Skeletal muscle tissue (tissue), 3 donors: ENCODE measurements at regions not wholly inside any gene's neighbourhood (a gene's known extent, or its start where the extent isn't known, plus 50 kb on each side); places are given as distances from the start of the nearest gene placed in this dataset.

Experiments used
- H3K27ac ChIP-seq: one replicate; pipeline ENCODE4 v1.7.0; 2013; ENCODE audit warnings: mild to moderate bottlenecking, low read depth, low read length, inconsistent platforms
- H3K27me3 ChIP-seq, 3 donors: one replicate each; pipeline ENCODE4 v1.7.0; 2013; ENCODE audit warnings: low read length in 3 of 3; ENCODE audit not compliant: control insufficient read depth in 3 of 3, insufficient read depth in 3 of 3
- H3K36me3 ChIP-seq, 3 donors: one replicate each; pipeline ENCODE4 v1.7.0; 2013; ENCODE audit warnings: low read length in 3 of 3; ENCODE audit not compliant: control insufficient read depth in 3 of 3, insufficient read depth in 3 of 3
- H3K4me1 ChIP-seq, 3 donors: one replicate each; pipeline ENCODE4 v1.7.0; 2013; ENCODE audit warnings: low read length in 3 of 3, mild to moderate bottlenecking in 3 of 3; ENCODE audit not compliant: control insufficient read depth in 3 of 3, insufficient read depth in 3 of 3
- H3K4me3 ChIP-seq, 3 donors: one replicate each; pipeline ENCODE4 v1.7.0; 2013; ENCODE audit warnings: low read length in 3 of 3
- H3K9ac ChIP-seq, 3 donors: one replicate each; pipeline ENCODE4 v1.7.0; 2013; ENCODE audit warnings: low read length in 3 of 3, mild to moderate bottlenecking in 3 of 3, moderate library complexity in 2 of 3, low read depth in 1 of 3
- H3K9me3 ChIP-seq, 3 donors: one replicate each; pipeline ENCODE4 v1.7.0; 2013; ENCODE audit warnings: low read length in 3 of 3; ENCODE audit not compliant: control insufficient read depth in 3 of 3
- donor health status: Osteomylitis.

DNA sequence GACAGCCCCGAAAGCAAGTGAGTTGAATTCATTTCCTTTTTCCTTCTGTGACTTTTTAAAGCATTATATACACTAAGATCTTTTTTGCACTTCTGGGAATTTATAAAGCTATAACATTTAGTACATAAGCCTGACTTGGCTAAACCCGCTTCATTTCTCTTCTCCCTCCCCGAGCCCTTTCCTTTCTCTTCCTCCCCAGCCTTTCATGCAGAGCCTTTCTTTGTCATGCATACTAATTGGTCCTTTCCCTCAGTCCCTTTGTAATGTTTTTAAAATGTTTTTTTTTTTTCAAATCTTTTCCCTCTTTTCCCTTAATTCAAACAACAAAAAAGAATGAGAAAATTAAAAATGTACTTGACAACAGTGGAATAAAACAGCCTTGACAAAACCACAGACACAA lies 246.4 kb downstream of the PSAT1 start:
- no peak overlapping the region for H3K27ac ChIP-seq
- peaks cover 5 to 15% (median 12%) of the 10 kb centered on the region in 3 donors for H3K4me1 ChIP-seq
- H3K27me3 ChIP-seq, result peaks cover 0 to 3% (median 0%) of the 10 kb centered on the region in 3 donors
- H3K4me3 ChIP-seq, result no peak overlapping the region
- H3K9me3 ChIP-seq, result no peaks in the 10 kb centered on the region
- H3K36me3 ChIP-seq, result no peaks in the 10 kb centered on the region
- H3K9ac ChIP-seq, result no peak overlapping the region

DNA sequence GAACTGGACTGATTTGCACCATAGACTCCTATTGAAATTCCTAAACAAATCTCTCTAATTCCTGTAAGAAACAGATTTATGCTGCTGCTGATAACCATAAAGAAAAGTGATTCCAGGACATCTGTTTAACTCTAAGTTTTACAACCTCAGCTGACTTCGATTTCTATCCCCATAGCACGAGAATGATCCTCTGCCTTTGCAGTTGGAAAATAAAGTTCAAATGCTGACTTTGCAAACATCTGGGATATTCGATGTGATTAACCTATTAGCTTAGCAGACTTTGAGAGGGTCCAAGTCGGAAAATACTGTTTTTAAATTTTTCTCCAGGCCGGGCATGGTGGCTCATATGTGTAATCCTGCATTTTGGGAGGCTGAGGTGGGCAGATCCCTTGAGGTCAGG lies 247.3 kb downstream of the PSAT1 start:
- Histone ChIP-seq H3K4me1 (peaks cover 5 to 16% (median 9%) of the 10 kb centered on the region in 3 donors), H3K4me3 (no peak overlapping the region), H3K27ac (no peak overlapping the region), H3K36me3 (no peaks in the 10 kb centered on the region), H3K9ac (no peak overlapping the region), H3K9me3 (no peaks in the 10 kb centered on the region), H3K27me3 (peaks cover 0 to 3% (median 0%) of the 10 kb centered on the region in 3 donors)

GRCh38 chr9:78547831-78548230 lies 250.9 kb downstream of the PSAT1 start:
- no peaks in the 10 kb centered on the region for H3K9me3 ChIP-seq
- H3K4me1 ChIP-seq, result peaks cover 0 to 5% (median 0%) of the 10 kb centered on the region in 3 donors
- H3K27ac ChIP-seq, result no peak overlapping the region
- H3K36me3 ChIP-seq, result no peaks in the 10 kb centered on the region
- no peak overlapping the region for H3K9ac ChIP-seq
- H3K4me3 ChIP-seq, result no peak overlapping the region
- peaks cover 0 to 3% (median 0%) of the 10 kb centered on the region in 3 donors for H3K27me3 ChIP-seq

GRCh38 chr9:78548670-78549069 lies 251.7 kb downstream of the PSAT1 start:
- H3K4me3 ChIP-seq, result no peak overlapping the region
- H3K9ac ChIP-seq, result no peak overlapping the region
- no peaks in the 10 kb centered on the region for H3K9me3 ChIP-seq
- peaks cover 0 to 5% (median 0%) of the 10 kb centered on the region in 3 donors for H3K4me1 ChIP-seq
- H3K36me3 ChIP-seq, result no peaks in the 10 kb centered on the region
- peaks cover 0 to 3% (median 0%) of the 10 kb centered on the region in 3 donors for H3K27me3 ChIP-seq
- H3K27ac ChIP-seq, result no peak overlapping the region

DNA sequence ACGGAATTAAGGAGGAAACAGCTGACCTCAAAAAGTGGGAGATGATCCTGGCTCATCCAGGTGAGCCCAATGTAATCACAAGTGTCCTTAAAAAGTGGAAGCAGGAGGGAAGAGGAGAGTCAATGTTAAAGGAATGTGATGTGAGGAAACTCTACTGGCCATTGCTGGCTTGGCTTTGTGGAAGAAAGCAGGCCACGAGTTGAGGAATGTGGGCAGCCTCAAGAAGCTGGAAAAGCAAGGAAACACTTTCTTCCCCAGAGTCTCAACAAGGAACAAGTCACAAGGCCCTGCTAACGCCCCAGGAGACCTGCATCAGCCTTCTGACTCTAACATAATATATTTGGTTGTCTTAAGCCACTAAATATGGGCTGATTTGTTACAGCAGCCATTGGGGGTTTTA lies 252.8 kb downstream of the PSAT1 start:
- H3K9me3 ChIP-seq, result no peaks in the 10 kb centered on the region
- no peak overlapping the region for H3K4me3 ChIP-seq
- no peak overlapping the region for H3K27ac ChIP-seq
- H3K4me1 ChIP-seq, result peaks cover 0 to 5% (median 0%) of the 10 kb centered on the region in 3 donors
- no peak overlapping the region for H3K9ac ChIP-seq
- H3K36me3 ChIP-seq, result no peaks in the 10 kb centered on the region
- peaks cover 0 to 3% (median 0%) of the 10 kb centered on the region in 3 donors for H3K27me3 ChIP-seq

DNA sequence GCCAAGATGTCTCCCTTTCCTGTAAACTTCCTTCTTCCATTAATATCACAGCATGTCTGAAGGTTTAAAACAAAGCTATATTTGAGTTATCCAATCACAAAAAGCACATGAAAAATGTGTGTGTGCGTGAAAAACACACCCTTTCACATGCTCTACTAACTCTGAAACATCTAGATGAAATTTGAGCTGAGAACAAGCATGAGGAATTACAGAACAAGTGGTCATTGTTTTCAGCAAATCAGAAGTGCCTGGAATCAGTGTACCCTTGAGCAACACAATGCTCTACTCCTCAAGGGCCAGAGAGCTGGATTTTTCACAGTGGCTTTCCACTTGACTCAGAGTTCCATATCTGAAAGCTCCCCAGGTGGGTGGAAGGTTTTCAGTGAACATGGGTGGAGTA lies 255.9 kb downstream of the PSAT1 start:
- Histone ChIP-seq H3K4me3 (no peak overlapping the region), H3K36me3 (no peaks in the 10 kb centered on the region), H3K27ac (no peak overlapping the region), H3K27me3 (no peaks in the 10 kb centered on the region), H3K9ac (no peak overlapping the region), H3K4me1 (peaks cover 0 to 5% (median 0%) of the 10 kb centered on the region in 3 donors), H3K9me3 (no peaks in the 10 kb centered on the region)

- no peak overlapping the region for H3K9ac ChIP-seq
- H3K9me3 ChIP-seq, result no peaks in the 10 kb centered on the region
- H3K4me1 ChIP-seq, result no peaks in the 10 kb centered on the region
- H3K36me3 ChIP-seq, result no peaks in the 10 kb centered on the region
- H3K4me3 ChIP-seq, result no peak overlapping the region
- no peaks in the 10 kb centered on the region for H3K27me3 ChIP-seq
- H3K27ac ChIP-seq, result no peak overlapping the region
Measured at GRCh38 chr9:78557540-78557939, 260.6 kb downstream of the PSAT1 start.

- no peak overlapping the region for H3K9ac ChIP-seq
- no peaks in the 10 kb centered on the region for H3K36me3 ChIP-seq
- no peaks in the 10 kb centered on the region for H3K27me3 ChIP-seq
- no peak overlapping the region for H3K27ac ChIP-seq
- no peaks in the 10 kb centered on the region for H3K9me3 ChIP-seq
- H3K4me3 ChIP-seq, result no peak overlapping the region
- no peaks in the 10 kb centered on the region for H3K4me1 ChIP-seq
Measured at GRCh38 chr9:78559449-78559885, 262.5 kb downstream of the PSAT1 start.

- H3K4me3 ChIP-seq, result no peak overlapping the region
- H3K9ac ChIP-seq, result no peak overlapping the region
- H3K27me3 ChIP-seq, result no peaks in the 10 kb centered on the region
- no peaks in the 10 kb centered on the region for H3K36me3 ChIP-seq
- no peaks in the 10 kb centered on the region for H3K9me3 ChIP-seq
- H3K27ac ChIP-seq, result no peak overlapping the region
- no peaks in the 10 kb centered on the region for H3K4me1 ChIP-seq
Measured at GRCh38 chr9:78562021-78562420, 265.1 kb downstream of the PSAT1 start.

DNA sequence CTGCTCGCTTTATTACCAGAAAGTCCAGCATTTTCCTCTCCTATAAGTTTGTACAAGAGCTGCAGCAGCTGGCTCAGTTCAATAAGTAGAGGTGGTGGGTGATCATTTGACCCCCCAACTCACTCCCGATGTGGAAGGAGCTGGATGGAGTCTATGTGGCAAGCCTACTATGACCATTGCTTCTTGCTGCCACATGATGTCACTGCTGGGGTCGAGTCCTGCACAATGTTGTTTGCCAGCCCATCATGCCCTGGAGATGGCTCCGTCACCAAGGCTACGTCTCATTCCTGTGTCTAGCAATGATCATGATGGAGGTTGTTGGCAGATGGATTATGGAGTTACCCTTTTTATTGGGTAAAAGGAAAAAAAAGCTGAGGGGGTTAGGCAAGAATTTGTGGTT lies 266.3 kb downstream of the PSAT1 start:
- Histone ChIP-seq H3K4me1 (no peaks in the 10 kb centered on the region), H3K9ac (no peak overlapping the region), H3K4me3 (no peak overlapping the region), H3K9me3 (no peaks in the 10 kb centered on the region), H3K27me3 (no peaks in the 10 kb centered on the region), H3K36me3 (no peaks in the 10 kb centered on the region), H3K27ac (no peak overlapping the region)

DNA sequence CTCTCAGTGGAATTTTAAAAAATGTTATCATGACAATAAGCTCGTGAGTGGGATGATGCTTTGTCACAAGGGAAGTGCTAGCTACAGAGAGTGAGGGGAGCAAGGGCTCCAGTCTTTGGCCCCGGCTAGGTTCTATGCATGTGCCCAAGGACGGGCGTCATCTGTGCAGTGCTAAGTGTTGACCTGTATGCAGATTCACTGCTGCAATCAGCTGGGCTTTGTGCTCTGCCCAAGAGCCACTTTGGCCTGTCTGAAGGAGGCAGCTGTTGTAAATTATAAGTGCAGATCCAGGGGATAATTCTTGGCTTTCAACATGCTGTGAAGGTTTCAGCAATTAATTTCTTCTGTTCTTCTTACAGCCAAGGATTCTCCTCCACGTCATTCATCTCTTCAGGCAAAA lies 268.6 kb downstream of the PSAT1 start:
- Histone ChIP-seq H3K9ac (no peak overlapping the region), H3K27me3 (no peaks in the 10 kb centered on the region), H3K9me3 (no peaks in the 10 kb centered on the region), H3K27ac (no peak overlapping the region), H3K36me3 (no peaks in the 10 kb centered on the region), H3K4me1 (no peaks in the 10 kb centered on the region), H3K4me3 (no peak overlapping the region)
